GM18951 (cell line): ENCODE measurements at regions not wholly inside any gene's neighbourhood (a gene's known extent, or its start where the extent isn't known, plus 50 kb on each side); places are given as distances from the start of the nearest gene placed in this dataset.
"Not testable (repeated sequence)": the region's sequence is repeated elsewhere in the genome, so short reads cannot be mapped to it uniquely, and the experiment has no call there.

ENCODE experiments used
- POLR2A ChIP-seq: IDR thresholded peaks from 4 replicates; pipeline ENCODE4 v1.6.1; 2011; ENCODE audit warnings: mild to moderate bottlenecking; ENCODE audit not compliant: insufficient read length, insufficient read depth; ENCODE audit errors: extremely low read depth
- in situ Hi-C: fragments of 300-500 bp; cut with MboI; formaldehyde crosslinking; loops from one replicate; pipeline ENCODE4 v1.12.0; 2022; ENCODE audit warnings: low sequenced_read_pairs, mixed read lengths, inconsistent platforms; ENCODE audit not compliant: unreplicated experiment

DNA sequence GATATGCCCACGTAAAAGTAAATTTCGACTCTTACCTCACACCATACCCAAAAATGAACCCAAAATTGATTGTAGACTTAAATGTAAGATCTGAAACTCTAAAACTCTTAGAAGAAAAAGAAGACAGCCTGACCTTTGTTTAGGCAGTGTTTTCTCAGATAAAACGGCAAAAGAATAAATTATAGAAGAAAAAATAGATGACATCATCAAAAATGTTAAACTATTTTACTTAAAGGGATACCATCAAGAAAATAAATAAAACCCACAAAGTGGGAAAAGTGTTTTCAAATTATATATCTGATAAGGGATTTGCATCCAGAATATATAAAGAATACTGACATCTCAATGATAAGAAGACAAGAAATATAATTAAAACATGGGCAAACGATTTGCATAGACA, 862.7 kb downstream of the DTWD2 start:
- in situ Hi-C loops, result no loop called here
- no peak for TF ChIP-seq POLR2A

DNA sequence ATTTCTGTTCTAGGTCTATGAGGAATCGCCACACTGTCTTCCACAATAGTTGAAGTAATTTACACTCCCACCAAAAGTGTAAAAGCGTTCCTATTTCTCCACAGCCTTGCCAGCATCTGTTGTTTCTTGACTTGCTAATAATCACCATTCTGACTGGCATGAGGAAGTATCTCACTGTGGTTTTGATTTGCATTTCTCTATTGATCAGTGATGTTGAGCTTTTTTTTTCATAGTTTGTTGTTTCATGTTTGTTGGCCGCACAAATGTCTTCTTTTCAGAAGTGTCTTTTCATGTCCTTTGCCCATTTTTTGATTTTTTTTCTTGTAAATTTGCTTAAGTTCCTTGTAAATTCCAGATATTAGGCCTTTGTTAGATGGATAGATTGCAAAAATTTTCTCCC, 867.1 kb downstream of the DTWD2 start:
- in situ Hi-C loops, result no loop called here
- TF ChIP-seq POLR2A, result no peak

- in situ Hi-C loops, result no loop called here
- TF ChIP-seq POLR2A, result no peak
These were observed 872.6 kb downstream of the DTWD2 start for GRCh38 chr5:118115791-118116190.

- in situ Hi-C loops, result no loop called here
- no peak for TF ChIP-seq POLR2A
These were observed 876.4 kb downstream of the DTWD2 start for GRCh38 chr5:118111956-118112355.

DNA sequence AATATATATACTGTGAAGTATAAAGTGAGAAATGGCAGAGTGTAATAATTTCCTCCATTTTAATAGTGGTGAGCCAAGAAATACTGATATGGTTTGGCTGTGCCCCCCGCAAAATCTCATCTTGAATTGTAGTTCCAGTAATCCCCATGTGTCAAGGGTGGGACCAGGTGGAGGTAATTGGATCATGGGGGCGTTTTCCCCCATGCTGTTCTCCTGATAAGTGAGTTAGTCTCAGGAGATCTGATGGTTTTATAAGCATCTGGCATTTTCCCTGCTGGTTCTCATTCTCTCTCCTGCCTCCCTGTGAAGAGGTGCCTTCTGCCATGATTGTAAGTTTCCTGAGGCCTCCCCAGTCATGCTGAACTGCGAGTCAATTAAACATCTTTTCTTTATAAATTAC, 881.1 kb downstream of the DTWD2 start:
- in situ Hi-C loops, result not testable (repeated sequence)

GRCh38 chr5:118098716-118099115, 889.6 kb downstream of the DTWD2 start:
- in situ Hi-C loops, result no loop called here
- no peak for TF ChIP-seq POLR2A

DNA sequence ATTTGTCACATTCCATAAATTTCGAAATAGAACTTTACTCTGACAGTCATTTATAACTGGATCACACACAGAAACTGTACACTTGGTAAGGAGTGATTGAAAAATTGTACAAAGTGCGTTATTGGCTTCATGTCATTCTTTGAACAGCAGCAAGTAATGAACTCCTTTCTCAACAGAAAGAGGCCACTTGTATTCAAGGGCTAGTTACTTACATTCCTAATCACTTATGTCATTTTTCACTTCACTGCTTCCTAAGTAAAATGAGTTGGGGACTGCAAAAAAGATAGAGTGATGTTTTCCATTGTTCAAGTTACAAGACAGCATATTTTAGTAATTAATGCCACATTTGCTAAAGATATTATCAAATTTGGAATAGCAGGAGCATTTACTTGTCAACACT, 893.2 kb downstream of the DTWD2 start:
- TF ChIP-seq POLR2A, result no peak
- in situ Hi-C loops, result no loop called here

- in situ Hi-C loops, result no loop called here
- no peak for TF ChIP-seq POLR2A
These were observed 899.9 kb downstream of the DTWD2 start for GRCh38 chr5:118088448-118088847.

DNA sequence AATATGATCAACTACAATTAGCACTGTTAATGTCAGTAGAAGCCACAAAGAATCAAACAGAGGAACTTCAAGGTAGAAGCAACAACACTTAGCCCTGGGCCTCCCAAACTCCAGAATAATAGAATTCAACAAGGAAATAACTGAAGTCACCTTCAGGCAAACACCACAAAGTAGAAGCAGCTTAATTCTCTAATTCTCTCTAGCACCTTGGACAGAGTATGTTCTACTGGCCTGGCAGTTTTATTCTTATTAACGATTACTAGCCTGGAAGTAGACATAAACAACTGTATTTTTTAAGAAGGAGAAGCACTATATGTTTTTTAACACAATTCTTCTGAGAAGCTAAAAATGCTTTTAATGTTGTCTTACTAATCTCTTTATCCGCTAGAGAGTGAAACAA, 911.9 kb downstream of the DTWD2 start:
- no peak for TF ChIP-seq POLR2A
- in situ Hi-C loops, result no loop called here

DNA sequence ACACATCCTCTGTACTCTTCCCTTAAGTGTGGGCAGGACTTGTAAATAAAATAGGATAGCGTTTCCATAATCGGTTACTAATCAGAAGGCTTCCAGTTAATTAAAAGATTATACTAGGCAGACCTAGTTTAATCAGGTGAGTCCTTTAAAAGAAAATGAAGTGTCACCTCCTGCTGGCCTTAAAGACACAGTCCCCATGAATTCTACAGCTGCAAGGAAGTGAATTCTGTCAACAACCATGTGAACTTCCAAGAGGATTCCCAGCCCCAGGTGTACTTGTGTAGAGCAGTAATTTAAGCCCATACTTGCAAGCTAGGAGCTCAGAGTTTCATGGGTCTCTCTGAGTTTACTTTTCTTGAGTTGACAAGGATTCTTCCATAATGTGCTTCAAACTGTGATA, 918.3 kb downstream of the DTWD2 start:
- in situ Hi-C loops, result no loop called here
- no peak for TF ChIP-seq POLR2A

- no peak for TF ChIP-seq POLR2A
- in situ Hi-C loops, result no loop called here
These were observed 918.9 kb downstream of the DTWD2 start for GRCh38 chr5:118069452-118069851.

GRCh38 chr5:118068886-118069285, 919.5 kb downstream of the DTWD2 start:
- in situ Hi-C loops, result no loop called here
- TF ChIP-seq POLR2A, result no peak

GRCh38 chr5:118063836-118064235, 924.5 kb downstream of the DTWD2 start:
- in situ Hi-C loops, result not testable (repeated sequence)

DNA sequence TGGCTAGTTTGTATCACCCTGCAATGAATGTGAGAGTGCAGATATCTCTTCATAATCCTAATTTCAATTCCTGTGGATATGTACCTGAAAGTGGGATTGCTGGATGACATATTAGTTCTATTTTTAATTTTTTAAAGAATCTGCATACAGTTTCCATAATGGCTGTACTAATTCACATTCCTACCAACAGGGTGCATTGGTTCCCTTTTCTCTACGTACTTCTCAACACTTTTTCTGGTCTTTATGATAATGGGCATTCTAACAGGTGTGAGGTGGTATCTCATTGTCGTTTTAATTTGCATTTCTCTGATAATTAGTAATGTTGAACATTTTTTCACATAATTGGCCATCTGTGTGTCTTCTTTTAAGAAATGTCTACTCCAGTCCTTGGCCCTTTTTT, 927.5 kb downstream of the DTWD2 start:
- no peak for TF ChIP-seq POLR2A
- in situ Hi-C loops, result no loop called here

DNA sequence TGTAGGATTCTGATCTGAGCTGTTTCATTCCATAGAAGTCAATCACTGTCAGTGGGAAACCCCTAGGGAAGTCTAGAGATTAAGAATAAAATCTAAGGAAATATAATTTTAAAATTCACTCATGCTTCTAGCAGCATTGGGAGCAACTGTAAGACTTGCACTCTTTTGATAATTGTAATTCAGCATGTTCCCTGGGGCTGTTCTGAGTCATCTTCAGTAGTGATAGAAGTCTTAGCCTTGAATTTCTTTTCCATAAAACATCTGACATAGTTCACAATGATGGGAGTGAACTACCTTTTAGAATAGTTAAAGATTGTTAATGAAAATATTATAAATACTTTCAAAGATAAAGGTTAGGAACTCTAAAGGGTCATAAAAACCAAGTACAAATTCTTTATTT, 935.8 kb downstream of the DTWD2 start:
- in situ Hi-C loops, result no loop called here
- TF ChIP-seq POLR2A, result no peak
